Choroid plexus epithelial cell (primary cell): ENCODE measurements at regions not wholly inside any gene's neighbourhood (a gene's known extent, or its start where the extent isn't known, plus 50 kb on each side); places are given as distances from the start of the nearest gene placed in this dataset.

ENCODE experiments used
- DNase-seq: peaks from one replicate; pipeline ENCODE4 v3.0.0-alpha.2; 2010; ENCODE audit warnings: low read depth
- H3K4me3 ChIP-seq: 2 replicates; pipeline ENCODE4 v1.5.1; 2011; ENCODE audit warnings: low read depth, mild to moderate bottlenecking, control low read depth, low read length, moderate library complexity
- CTCF ChIP-seq: conservative IDR thresholded peaks from 2 replicates; pipeline ENCODE4 v1.5.1; 2011; ENCODE audit warnings: low read depth, mild to moderate bottlenecking, control low read depth, inconsistent platforms, low read length, moderate library complexity

DNA sequence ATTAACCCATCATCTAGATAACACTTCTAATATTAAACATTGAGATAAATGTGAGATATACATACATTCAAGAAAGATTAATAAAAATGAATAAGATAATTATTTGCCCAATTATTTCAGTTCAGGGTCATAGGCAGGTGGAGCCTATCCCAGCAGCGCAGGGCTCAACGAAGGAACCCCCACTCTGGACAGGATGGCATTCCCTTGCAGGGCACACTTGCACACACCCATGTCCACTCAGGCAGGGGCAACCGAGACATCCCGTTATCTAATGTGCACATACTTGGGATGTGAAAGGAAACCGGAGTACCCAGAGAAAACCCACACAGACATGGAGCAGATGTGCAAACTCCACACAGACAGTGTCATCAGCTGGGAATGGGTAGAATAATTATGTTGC is 175.4 kb upstream of the CMC1 start:
- no peak for DNase-seq
- TF ChIP-seq CTCF, result no peak
- H3K4me3 ChIP-seq, result no peak overlapping the region

DNA sequence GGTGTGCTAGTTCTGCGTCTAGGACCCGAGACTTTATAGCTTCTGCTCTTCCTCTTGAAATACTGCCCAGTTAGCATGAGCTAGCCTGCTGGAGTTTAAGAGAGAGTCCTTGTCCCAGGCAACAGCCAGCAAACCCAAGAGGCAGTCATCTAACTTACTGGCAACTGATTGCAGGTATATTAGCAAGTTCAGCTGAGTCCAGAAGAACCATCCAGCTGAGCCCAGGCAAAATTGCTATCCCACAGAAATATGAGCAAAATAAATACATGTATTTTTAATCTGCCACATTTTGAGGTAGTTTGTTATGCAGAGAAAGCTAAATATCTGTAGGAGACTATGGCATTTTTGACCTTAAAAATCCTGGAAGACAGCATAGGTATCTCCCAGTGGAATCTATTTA is 174.4 kb upstream of the CMC1 start:
- TF ChIP-seq CTCF, result no peak
- H3K4me3 ChIP-seq, result no peak overlapping the region
- DNase-seq, result no peak

DNA sequence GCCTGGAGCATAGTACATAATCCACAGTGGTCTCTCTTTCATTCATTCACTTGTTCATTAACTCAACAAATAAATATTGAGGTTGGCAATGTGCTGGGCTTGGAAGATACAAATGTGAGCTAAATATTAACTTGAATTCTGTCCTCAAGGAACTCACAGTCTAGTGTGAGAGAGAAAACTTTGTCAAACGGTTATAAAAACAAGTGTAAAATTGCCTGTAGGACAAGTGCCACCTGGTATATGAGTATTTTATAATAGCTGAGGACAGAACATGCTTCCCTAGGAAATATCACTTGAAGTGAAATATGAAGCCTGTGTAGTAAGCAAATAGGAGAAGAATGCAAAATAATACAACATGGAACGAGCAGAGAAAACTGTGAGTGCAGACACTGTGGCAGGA is 173.1 kb upstream of the CMC1 start:
- TF ChIP-seq CTCF, result no peak
- DNase-seq, result no peak
- H3K4me3 ChIP-seq, result no peak overlapping the region

DNA sequence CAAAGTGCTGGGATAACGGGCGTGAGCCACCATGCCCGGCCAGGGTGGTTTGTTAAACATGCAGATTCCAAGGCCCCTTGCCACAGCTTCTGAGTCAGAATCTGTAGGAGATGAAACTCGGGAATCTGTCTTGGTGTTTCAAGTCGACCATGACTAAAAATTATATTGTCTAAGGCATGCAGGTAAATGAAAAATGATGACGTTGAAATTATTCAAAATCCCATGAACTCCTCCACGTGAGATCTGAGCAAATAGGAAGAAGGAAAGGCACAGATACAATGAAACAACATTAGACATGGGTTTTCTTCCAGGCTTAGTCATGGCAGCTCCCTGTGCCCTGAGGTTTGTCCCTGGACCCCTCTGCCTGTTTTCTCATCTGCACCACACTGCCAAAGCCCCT is 172.0 kb upstream of the CMC1 start:
- TF ChIP-seq CTCF, result no peak
- no peak for DNase-seq
- H3K4me3 ChIP-seq, result no peak overlapping the region

DNA sequence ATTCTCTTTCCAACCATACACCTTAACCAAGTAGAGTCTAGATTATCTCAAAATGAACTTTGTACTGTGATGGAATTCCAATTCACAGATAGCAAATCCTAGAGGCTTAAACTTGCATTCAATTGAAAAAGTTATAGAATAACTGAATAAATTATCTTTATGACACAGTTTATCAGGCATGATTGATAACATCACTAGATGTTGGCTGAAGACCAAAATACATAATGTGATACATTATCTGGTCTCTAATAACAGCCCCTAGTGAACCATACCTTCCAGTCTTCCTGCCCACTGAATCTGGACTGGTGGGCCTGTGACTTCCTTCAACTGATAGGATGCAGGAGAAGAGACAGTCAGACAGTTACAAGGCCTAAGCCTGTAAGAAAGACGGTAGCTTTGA is 165.2 kb upstream of the CMC1 start:
- H3K4me3 ChIP-seq, result no peak overlapping the region
- DNase-seq, result no peak
- no peak for TF ChIP-seq CTCF

DNA sequence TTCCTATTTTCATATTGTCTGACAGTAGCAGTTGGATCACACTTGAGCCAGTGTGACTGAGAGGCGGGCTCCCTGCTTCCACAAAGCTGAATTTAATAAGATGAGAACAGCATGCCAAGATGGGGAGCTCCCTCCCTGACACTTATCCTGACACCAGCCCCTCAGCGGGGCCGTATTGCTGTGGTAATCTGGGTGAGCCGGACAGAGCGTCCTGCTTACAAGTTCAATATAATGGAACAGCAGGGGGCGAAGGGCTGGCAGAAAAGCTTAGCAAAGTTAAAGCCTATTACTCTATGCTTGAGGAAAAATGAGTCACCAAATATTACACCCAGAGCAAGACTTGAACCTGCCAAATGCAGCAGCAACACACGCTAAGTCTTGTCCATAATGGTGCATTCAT is 163.8 kb upstream of the CMC1 start:
- peak; percentile 22 for TF ChIP-seq CTCF
- H3K4me3 ChIP-seq, result no peak overlapping the region
- peak; percentile 67 for DNase-seq

- no peak for TF ChIP-seq CTCF
- no peak overlapping the region for H3K4me3 ChIP-seq
- no peak for DNase-seq
These were observed 162.9 kb upstream of the CMC1 start for GRCh38 chr3:28078536-28078935.
